ENCODE measurements at regions not wholly inside any gene's neighbourhood (a gene's known extent, or its start where the extent isn't known, plus 50 kb on each side); places are given as distances from the start of the nearest gene placed in this dataset.

DNA sequence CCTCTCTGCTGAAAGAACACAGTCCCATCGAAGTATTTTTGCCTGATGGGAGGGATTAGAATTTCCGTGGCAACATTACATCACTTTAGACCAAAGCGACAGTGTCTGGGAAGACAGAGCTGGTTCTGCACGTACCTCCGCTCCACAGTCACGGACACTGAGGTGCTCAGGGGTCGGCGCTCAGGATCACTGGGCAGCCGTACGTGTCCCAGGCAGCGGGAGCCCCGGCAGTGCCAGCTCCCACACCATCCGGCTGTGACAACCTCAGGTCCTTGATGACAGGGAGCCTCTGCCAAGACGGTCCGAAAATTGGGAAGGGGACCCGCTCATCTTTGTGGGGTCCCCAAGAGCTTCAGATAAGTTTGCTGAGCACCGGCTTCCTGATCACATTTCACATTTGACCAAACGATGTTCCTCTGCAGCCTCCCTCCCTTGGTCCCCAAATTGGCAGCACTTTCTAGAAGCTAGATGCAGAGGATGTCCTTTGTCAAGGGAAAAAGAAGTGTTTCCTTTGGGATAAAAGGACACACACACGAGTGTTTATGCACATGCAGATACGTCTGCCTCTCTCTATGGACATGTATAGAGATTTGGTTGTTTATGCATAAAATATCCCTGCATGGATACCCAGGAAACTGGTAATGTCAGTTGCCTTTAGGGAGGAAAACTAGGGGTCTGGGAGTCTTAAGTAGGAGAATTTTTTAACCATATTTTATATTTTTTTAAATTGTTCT is 61.6 kb upstream of the LINC01488 start (continued):
- no peak for TF ChIP-seq RNF2 (IDR thresholded peaks at IDR 0.05; ENCODE audit: borderline replicate concordance, low read depth, low read length, missing control alignments, poor library complexity, severe bottlenecking)
- TF ChIP-seq BRCA1 (IDR thresholded peaks at IDR 0.05; ENCODE audit: low read depth, low read length) = no peak
- no peak for TF ChIP-seq SIX5 (IDR thresholded peaks at IDR 0.05; ENCODE audit: low read depth, low read length)
- TF ChIP-seq TAF7 (optimal IDR thresholded peaks at IDR 0.05; ENCODE audit: borderline replicate concordance, low read depth, low read length) = no peak

Data from H1 (cell line).